ENCODE measurements at regions not wholly inside any gene's neighbourhood (a gene's known extent, or its start where the extent isn't known, plus 50 kb on each side); places are given as distances from the start of the nearest gene placed in this dataset.

DNA sequence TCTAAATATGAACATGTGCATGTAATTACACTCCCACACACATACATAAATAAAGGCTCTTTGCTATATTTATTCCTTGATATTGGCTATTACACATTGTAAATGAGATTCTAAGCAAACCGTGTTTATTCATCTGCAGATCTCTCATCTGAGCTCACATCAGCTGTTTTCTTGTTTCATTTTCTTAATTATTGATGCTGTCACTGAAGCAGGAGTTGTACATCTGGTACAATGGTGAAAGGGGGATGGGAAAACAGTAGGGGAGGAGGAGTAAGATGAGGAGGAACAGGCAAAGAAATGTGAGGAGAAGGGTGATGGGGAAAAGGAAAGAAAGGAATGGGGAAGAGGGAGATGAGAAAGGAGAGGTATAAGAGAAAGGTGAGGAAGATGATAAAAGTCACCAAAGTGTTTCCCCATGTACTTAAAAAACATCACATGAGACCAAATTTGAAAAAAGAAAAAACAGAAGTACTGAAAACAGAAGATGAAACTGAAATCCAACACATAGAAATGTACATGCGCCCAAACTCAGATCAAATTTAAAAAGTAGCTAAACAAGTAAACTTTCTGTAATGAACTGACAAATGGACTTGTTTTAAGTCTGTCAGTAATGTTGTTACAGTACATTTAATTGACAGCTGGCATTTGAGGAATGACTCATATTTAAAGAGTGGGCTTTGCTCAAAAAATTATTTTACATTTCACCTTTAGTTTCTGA is 472.2 kb downstream of the ARL4A start:
- no peak for DNase-seq

DNA sequence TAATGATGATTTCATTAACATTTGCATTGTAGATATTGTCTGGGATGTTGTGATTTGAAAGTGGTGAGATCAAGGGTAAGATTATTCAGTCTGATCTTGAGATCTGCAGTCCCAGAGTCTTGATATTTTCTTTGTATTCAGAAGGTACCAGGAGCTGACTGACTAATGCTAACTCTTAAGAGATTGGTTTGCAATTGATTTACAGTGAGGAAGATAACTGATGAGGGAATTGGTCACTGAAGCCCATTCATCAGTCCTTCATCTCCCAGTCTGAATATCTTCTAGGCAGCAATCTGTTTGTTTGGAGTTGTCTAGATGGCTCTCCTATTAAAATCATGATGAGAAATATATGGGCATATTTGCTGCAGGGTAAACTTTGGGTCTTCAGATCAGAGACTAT is 473.7 kb downstream of the ARL4A start:
- DNase-seq: no peak

DNA sequence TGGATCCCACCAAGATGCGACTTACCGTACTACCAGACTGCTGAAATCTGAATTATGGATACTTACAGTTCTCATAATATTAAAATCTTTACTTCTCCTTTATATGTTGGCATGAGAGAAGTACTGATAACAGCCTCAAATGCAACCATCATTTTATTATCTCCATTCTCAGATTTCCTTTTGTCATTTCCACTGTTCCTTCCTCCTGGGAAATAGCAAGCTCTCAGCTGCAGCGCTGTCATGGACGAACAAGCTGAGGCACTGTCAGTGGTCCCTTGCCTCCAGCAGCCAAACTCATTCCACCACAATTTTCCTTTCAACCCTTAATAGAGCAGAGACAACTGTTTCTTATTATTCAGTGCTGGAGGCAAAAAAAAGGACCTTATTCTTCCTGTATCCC is 478.4 kb downstream of the ARL4A start:
- DNase-seq: no peak

DNA sequence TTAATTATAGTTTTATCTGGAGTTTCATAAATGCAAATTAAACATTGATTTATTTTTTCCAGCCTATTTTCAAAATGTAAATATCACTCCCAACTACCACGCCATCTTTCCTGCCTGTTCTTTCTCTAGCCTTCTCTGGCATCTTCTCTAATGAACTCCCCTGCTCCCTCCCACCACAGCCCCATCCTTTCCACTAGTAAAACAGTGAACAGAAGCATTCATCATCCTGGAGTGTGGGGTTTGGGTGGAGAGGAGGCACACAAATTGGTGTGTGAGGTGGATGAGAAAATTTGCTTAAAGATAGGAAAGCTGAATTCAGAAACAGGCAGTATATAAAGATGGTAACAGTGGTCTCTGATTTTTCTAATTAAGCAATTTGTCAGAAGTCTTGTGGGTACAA is 479.4 kb downstream of the ARL4A start:
- DNase-seq: no peak

DNA sequence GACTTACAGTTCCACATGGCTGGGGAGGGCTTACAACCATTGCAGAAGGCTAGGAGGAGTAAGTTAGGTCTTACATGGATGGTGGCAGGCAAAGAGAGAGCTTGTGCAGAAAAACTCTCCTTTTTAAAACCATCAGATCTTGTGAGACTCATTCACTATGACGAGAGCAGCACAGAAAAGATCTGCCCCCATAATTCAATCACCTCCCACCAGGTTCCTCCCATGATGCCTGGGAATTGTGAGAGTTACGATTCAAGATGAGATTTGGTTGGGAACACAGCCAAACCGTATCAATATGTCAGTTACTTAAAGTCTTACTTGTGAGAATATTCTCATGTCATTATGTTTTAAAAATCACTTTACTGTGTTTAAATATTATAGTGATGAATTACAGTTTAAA is 481.9 kb downstream of the ARL4A start:
- no peak for DNase-seq

DNA sequence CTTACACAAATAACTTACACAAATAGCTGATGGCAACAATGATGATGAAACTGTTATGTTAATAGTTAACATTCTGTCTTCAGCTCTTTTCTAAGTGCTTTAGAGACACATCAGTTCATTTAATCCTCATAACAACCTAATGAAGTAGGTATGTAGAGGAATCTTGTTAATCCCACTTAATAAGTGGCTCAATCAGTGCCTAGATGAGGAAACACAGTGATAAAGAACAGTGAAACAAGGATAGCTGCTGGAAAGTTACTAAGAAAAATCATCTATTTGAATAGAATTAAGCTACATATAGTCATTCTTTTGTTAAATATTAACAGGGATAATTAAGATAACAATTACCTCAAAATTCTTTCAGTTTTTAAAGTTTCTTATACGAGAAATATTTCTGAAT is 487.6 kb downstream of the ARL4A start:
- DNase-seq: no peak

DNA sequence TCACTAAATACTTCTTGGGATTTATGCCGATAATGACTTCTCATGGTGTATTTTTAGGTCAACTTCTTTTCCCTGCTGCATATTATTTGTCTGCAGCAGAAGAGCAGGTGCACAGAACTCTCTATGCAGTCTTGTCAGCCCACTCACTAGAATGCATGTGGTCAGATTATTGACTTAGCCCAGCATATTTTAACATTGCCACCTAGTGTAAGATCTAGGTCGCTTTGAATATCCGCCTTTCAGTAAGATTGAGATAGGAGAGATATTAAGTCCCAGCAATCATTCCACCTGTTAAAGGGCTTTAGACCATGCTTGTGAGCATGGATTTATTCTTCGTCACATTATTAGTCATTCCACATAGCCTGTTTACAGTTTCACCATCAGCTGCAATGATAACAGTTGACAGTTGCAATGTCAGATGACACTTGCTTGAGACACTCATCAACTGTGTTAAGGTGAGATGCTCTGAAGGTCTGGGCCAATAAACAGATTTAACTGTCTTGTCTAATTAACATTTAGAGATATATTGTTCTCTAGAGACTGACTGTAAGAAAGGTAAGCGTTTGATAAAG is 491.7 kb downstream of the ARL4A start:
- peak; percentile 28 for DNase-seq

DNA sequence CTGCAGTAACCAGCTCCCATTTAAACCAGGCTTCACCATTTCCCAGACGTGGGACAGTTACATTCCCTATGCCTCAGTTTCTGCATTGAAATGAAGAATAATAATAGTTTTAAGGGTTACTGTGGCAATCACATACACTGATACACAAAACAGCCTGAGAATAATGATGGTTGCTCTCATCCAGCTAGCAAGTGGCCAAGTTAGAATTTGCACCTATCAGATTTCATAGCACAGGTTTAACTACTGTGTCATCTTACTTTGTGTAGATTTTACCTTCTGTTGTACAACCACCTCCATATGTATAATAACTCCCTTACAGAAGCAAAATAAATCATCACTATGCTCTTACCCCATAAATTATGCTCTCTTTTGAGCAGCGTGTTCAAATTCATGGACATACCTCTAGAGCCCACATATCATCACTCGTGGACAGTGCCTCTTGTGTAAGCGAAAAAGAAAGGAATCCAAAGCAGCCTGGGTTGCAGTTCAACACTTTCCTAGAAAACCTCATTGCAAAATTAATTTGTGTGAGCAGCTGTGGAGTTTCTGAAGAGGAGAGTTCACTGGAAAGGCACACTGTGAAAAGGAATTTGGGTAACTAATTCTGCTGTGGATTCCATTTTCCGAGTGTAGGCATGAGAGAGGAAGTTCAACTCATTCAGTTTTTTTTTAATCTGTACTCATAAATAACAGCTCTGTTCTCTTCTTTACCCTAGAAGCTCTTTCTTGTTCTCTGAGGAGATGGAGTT is 492.5 kb downstream of the ARL4A start:
- DNase-seq: no peak

DNA sequence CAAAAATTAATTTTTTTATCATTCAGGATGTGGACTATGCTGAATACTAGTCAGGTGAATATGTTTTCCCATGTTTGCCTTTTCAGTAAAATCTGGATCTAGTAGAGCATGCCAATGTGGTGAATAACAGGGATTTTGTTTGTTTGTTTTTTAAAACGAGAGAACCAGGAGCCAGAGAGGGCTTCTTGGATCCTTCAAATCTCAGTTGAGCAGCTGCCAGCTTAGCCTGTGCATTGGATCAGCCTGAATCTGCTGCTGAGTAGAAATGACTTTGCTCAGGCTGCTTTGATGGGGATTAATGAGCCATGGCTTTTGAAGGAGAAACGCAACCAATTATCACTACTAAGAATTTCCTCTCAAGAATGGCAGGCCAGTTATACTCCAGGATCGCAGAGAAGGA is 493.8 kb downstream of the ARL4A start:
- DNase-seq: peak; percentile 1

DNA sequence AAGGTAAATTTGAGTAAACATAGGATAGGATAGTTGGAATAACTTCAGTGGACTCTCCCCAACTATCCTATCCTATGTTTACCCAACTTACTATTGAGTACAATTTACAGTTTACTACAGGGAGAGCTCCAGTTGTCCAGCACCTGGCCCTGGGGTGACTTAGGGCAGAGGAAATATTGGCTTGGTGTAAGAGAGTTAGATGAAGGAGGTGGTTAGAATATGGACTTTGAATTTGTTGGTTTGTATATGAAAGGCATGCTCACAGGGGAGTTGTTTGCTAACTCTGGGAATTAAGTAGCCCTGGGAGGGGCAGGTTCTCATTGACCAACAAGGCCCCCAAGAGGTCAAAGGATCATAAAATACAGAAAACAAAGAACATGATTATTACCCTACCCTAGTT is 497.7 kb downstream of the ARL4A start:
- DNase-seq: no peak

DNA sequence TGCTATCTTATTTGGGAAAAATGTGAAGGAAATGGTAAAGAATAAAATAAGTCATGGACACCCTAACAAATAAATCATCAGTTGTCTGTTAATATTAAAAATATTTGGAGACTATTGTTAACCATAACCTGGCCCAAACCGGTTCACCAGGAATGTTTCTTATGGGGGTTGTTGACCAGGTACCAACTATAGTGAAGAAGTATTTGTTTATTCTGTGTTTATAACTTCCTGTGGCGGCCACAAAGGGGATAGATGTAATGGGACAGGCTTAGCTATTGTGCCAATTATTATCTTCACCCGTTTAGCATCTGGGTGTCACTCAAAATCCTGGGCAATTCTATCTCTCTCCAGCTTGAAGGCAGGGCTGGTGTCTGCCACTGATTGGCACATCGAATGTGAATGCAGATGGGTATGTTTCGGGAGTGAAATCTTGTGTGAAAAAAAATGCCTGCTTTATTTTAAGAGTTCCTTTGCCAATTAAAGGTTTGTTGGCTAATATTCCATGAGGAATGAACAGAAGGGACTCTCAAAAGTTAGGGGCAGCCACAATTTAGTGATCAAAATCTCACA is 500.9 kb downstream of the ARL4A start:
- DNase-seq: no peak

DNA sequence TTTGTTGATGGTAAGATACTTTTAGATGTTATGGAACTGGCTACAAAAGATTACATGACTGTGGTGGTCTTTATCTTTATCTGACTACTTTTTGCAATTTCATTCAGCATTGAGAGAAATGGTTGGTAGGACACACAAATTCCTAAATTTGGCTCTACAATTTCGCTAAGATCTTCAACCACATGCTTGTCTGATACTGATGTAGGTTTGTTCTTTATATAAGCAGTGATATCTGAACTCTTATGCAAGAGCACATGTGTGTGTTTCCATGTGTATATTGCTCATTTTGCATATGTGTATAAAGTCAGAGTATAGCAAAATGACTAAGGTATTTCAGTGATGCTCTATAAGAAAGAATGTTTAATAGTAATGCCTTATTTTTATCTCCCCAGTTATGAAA is 501.5 kb downstream of the ARL4A start:
- no peak for DNase-seq

DNA sequence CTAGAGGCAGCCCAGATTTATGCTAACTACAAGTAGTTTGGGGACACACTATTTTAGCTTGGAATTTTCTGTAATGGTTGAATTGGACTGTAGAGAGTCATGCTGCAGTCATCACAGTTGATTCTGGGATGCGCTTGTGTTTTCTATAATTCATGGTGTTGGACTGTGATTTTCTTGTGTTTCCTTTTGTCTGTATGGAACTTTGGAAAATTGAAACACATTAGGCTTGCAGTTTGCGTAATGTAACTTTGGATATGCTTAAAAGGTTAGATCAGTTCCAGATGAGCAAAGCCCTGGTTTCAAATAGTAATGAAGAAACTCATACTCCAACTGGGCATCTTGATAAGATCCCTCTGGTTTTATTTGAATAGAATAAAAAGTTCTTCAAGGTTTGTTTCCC is 502.2 kb downstream of the ARL4A start:
- no peak for DNase-seq

DNA sequence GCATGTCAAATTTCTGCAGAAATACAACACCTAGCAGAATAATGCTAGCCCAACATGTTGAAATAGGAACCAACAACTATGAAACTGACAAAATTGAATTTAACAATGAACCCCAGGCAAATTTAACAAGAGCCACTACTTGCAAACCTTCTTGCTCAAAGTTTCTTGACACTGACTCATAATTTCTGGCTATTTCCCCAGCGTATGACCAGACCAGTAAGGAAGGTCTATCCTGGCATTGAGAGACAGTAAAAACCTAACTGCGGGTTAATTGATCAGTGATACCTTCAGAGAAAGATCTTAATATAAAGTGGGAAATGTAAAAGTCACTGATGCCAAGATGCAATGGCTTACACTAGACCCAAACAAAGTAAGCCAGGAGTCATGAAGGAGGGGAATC is 510.1 kb downstream of the ARL4A start:
- DNase-seq: no peak

DNA sequence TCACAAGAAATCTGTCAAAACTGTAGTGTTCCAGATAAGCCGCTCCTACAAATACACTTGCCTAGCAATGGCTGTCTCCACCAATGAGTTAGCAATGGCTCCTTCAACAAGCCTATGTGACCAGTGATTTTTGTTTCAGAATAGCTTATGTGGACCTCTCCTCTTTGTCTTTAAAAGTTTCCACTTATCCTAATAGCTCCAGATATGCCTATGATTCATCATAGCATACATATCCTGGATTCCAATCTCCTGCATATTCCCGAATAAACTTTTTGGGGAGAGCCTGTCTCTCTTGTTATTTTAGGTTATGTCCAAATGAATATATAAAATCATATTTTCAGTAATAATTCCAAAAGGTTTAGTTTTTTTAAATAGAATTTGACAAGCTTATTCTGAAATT is 510.6 kb downstream of the ARL4A start:
- no peak for DNase-seq

DNA sequence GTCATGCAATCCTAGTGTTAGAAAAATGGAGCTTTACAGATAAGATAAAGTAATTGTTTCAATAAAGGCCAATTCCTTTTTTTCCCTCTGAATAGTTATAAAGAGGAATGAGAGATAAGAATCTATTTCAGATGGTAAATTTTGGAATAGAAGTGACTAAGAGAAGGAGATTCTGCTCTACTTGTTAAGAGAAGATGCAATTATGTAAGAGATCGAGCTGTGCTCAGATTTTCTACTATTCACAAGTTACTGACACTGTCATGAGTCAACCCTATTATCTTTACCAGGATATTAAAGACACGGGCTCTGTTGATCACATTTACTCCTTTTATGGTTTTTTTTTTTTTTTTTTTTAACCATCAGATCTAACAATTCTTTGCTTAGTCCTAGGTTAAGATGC is 511.3 kb downstream of the ARL4A start:
- no peak for DNase-seq

DNA sequence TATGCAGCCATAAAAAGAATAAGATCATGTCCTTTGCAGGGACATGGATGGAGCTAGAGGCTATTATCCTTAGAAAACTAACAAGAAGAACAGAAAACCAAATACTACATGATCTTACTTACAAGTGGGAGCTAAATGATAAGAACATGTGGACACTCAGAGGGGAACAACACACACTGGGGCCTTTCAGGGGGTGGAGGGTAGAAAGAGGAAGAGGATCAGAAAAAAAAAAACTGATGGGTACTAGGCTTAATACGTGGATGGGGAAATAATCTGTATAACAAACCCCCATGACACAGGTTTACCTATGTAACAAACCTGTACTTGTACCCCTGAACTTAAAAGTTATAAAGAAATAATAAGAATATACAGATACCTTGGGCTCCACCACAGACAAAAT is 514.2 kb downstream of the ARL4A start:
- no peak for DNase-seq

DNA sequence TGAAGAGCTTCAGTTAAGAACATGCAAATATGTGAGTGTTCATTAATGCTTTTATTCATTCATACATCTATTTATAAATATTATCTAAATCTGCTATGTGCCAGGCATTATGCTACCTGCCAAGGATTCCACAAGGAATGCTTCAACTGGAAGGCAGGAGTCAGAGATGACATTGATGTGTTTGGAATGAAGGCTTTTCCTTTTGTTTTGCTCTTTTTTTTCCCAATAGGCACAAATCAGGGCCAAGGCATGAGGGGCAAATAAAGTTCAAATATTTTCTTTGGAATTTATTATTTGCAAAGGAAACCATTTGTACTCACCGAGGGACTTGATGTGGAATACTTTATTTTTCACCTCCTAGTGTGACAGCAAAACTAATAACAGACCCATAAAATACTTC is 530.3 kb downstream of the ARL4A start:
- DNase-seq: no peak

DNA sequence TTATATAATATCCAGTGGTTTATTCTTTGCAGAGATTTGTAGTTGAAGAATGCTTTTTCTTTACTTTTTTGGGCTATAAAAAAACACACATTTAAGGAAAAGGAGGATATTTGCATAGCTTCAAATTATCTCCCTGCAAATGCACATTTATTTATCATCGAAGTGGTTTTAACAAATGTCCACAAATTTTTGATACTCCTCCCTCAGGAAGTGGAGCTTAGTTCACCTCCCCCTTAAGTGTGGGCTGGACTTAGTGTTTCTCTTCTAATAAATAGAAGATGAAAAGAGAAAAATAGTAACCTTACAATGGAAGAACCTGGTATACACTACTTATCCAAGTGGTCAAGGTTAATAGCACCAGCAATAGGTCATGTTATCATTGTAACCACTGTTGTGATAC is 537.6 kb downstream of the ARL4A start:
- DNase-seq: no peak

DNA sequence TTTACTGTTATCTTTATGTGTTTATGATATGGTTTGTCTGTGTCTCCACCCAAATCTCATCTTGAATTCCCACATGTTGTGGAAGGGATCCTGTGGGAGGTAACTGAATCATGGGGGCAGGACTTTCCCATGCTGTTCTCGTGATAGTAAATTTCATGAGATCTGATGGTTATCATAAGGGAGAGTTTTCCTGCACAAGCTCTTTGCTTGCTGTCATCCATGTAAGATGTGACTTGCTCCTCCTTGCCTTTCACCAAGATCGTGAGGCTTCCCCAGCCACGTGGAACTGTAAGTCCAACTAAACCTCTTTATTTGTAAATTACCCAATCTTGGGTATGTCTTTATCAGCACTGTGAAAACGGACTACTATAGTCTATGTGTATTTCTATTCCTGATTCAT is 539.0 kb downstream of the ARL4A start:
- no peak for DNase-seq

DNA sequence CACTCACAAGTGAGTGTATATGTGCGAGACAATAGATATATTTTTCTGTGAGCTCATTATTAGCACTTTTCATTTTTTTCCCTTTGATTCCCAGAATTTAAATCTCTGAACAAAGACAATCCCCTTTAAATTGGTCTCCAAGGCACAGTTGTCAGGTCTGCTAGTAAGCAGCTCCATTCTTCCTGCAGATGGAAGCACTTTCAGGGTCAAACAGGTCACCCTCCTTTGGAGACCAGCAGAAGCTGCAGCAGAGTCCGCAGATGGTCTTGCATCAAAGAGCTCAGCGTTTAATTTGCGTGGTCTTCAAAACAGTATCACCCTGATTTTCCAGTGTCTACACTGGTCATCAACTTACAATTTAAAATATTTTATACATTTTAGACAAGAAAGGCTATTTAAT is 543.8 kb downstream of the ARL4A start:
- no peak for DNase-seq

DNA sequence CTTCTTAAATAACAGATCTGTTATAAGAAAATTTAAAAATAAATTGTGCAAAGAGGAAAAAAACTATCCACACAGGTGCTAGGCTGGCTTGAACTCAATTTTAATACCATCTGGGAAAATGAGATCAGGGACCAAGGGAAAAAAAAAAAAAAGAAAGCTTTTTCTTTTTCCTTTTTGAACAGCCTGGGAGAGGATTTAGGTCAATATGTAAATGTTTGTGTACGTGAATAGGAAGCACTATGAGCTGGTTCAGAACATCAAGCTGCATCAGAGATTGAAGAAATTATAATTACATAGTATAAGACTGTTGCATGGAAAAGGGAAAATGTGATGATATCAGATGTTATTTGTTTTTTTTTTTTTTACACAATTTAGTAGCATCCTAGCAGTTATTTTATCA is 548.0 kb downstream of the ARL4A start:
- DNase-seq: no peak

DNA sequence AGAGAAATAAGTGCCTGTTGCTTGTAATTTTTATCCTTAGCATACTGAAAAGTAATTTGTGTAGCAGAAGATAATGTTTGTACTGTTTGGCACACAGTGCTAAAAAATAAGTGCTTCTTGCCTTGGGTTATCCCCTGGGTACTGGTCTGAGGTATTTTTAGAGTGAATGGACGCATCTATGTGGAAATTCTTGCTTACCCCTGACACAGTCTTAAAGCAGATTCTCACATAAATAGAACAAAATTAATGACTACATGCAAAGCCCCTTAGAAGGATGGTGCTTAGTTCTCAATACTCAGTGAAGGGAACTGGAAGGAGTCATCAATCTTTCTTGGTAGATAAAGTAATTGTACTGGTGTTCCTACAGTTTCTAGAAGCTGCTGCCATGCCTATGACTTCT is 548.6 kb downstream of the ARL4A start:
- DNase-seq: no peak

DNA sequence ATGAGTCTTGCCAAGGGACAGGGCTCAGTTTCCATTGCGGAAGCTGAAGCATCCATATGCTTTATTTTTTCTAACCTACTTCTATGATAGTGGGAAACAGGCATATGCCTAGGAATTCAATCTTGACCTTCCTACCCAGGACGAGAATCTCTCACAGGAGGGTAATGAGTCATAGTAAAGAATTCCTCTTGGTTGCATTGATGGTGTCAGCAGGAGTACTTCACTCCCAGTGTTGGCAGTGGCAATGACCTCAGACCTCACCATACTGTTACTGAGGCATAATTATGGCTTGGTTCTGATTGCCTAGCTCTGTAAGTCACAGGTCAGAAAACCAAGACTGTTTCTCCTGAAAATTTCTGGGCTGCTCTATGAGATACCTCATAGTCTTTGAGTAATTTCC is 552.9 kb downstream of the ARL4A start:
- DNase-seq: no peak
